DMS 273 (cell line): ENCODE measurements at regions not wholly inside any gene's neighbourhood (a gene's known extent, or its start where the extent isn't known, plus 50 kb on each side); places are given as distances from the start of the nearest gene placed in this dataset.

Experiments
- DNase-seq: peaks from one replicate; lab custom pipeline; 2025; ENCODE audit not compliant: unreplicated experiment; lab: John Stamatoyannopoulos, UW

DNA sequence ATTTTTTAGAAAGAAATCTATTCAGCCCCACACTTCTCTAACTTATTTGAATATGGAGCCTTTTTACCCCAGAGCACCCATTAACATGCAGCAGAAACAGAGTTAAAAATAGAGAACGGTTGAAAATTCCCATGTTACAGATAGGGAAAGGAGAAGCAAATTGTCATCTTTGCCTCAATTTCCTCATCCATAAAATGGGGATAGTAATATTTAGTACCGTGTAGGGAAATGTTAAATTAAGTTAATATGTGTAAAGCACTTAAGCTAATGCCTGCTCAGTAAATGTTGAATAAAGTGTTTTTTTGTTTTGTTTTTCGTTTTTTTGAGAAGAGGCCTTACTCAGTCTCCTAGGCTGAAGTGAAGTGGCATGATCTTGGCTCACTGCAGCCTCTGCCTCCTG lies 50.3 kb downstream of the NAV1 start:
- no peak for DNase-seq

GRCh38 chr1:201590474-201590873 lies 51.5 kb downstream of the NAV1 start:
- DNase-seq = no peak

DNA sequence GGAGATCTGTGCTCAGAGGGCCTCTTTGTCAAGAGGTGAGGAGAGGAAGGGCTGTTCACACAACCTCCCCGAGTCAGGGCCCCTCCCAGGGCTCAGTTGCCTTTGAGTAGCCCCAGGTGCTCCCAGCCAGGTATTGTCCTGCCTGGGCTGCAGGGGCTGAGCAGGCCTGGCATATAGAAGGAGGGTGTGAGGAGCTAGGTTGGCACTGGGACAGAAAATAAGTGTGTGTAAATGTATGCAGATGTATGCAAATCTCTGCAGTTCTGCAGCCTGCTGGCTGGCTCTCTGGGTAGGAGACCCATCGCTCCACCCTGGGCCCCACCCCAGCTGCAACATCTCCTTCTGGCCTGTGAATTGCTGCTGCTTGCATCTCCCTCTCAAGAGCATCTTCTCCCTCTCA lies 52.4 kb downstream of the NAV1 start:
- DNase-seq = no peak

- DNase-seq = no peak
Measured at GRCh38 chr1:201591981-201592380, 53.1 kb downstream of the NAV1 start.

DNA sequence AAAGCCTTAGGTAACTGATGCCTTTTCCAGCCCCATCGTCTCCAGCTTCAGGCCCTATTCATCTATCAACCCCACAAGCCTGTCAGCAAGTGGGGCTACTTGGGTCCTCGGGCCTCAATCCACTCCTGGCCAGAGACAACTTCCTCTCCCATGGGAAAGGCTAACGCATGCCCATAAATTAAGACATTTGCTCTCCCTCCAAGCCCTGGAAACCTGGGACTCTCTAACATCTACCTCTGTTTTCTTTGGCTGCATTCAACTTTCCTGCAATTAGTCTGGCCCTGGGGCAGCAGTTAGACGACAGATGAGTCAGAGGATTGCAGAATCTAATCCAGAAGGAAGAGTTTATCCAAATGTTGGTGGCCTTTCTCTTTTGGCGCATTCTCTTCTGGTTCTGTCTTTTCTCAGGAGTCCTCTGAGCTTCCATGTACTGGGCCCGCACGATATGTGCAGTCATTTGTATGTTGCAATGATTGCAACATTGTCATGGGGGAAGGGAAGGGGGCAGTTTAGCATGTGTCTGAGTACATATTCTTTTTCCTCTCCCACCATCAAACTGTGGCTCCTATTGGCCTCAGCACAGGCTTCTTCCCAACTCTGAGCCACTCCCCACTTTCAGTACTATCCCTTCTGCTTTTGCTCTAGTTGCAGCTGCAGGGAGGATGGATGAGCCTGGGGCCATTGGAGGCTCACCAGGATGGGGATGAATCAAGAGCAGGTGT lies 54.4 kb downstream of the NAV1 start:
- DNase-seq = peak; percentile 33

GRCh38 chr1:201594575-201595245 lies 55.8 kb downstream of the NAV1 start:
- no peak for DNase-seq

- no peak for DNase-seq
Measured at GRCh38 chr1:201595381-201595780, 56.5 kb downstream of the NAV1 start.

GRCh38 chr1:201596101-201596868 lies 57.4 kb downstream of the NAV1 start:
- no peak for DNase-seq

DNA sequence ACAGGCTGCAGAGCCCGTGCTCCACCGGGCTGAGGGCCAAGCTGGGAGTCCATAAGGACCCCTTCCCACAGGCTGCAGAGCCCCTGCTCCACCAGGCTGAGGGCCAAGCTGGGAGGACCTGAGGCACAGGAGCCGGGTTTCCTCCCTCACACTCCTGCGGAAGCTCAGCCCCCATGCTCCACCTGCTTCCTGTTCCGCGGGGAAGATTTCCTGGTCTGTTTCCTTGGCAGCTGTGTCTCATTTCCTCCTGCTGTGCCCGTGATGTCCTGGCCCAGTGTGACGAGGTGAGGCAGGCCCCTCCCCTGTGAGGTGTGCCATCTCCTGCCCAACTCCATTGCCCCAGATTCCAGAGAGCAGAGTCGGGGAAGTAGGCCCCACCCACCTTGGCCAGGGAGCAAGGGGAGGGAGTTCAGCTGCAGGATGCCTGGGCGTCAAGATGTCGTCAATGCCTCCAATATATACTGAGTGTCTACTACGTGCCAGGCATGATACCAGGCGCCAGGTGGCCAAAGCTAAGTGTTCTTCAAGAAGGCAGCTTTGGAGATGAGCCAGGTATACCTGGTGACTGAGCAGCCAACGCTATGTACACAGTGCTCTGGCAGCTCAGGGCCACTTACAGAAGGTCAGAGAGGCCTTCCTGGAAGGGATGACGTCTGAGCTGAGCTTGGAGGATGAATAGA lies 58.8 kb downstream of the NAV1 start:
- peak; percentile 61 for DNase-seq

GRCh38 chr1:201598396-201598795 lies 59.5 kb downstream of the NAV1 start:
- DNase-seq = no peak

GRCh38 chr1:201598973-201599372 lies 60.0 kb downstream of the NAV1 start:
- DNase-seq = no peak

- no peak for DNase-seq
Measured at GRCh38 chr1:201599548-201599947, 60.6 kb downstream of the NAV1 start.

GRCh38 chr1:201602413-201603265 lies 63.7 kb downstream of the NAV1 start:
- DNase-seq = no peak

DNA sequence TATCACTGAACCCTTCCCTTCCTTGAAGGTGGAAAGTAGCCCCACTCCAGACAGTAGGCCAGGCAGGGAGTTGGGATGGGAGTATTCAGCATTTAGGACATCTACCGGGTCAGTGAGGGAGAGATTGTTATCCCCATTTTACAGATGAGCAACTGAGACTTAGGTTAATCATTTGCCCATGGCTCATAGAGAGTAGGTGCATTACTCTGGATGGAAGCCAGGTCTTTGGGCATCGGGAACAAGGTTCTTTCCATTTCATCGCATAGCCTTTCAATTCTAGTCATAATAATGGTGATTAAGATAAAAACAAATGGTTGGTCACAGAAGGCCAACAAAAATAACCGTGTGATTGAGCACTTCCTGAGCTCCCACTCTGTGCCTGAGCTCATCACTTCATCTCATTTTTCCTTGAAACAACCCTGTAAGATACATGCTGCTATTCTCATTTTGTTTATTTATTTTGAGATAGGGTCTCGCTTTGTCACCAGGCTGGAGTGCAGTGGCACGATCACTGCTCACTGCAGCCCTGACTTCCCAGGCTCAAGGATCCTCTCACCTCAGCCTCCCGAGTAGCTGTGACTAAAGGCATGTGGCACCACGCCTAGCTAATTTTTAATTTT lies 64.8 kb downstream of the NAV1 start:
- DNase-seq = no peak

DNA sequence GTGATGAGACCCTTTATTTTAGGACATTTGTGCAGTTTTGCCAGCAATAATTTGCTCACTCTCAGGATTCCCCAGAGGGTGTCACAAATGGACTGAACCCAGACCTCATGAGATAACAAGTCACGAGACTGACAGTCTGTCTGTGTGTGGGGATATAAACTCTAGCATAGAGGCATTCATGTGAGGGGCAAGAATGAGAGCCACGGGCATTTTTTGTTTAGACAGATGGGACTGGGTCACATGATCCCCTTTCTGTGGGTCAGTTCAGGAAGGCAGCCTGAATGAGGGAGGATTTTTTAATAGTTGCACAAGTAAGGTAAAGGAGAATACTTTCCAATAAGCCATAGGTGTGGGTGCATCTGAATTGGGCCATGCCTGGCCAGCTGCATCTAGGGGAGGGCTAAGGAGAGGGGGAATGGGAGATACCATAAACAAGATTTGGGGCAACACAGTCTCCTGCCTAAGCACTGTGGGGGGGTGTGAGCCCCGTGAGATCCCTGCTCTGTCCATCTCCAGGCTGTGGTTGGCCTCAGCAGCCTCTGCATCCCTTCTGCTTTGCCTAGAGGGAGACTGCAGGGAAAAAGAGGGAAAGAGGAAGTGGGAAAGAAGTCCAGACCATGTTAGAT lies 66.6 kb downstream of the NAV1 start:
- DNase-seq = peak; percentile 57

DNA sequence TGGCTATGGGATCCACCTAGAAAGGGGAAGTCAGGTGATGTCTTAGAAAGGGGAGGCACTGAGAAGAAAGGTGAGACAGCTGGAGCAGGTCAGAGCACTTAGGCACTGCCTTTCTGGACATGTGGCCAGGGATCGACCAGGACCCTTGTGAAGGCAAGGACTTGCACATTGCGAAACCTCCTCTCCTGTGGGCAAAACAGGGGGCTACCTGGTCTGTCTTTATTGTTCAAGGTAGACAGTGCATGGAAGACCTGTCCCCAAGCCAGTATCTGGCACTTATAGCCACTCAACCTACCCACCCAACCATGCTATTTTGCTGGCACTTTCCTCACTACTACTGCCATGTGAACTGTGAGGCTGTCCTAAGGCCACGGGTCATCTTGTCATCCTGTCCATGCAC lies 67.2 kb downstream of the NAV1 start:
- no peak for DNase-seq

- no peak for DNase-seq
Measured at GRCh38 chr1:201606623-201607022, 67.7 kb downstream of the NAV1 start.

GRCh38 chr1:201608635-201609395 lies 69.9 kb downstream of the NAV1 start:
- DNase-seq = no peak
